ENCODE measurements at regions not wholly inside any gene's neighbourhood (a gene's known extent, or its start where the extent isn't known, plus 50 kb on each side); places are given as distances from the start of the nearest gene placed in this dataset.

- TF ChIP-seq TAF1 (conservative IDR thresholded peaks at IDR 0.05) (no peak), YY1 (IDR thresholded peaks at IDR 0.05) (no peak), CTCF (IDR thresholded peaks at IDR 0.05; ENCODE audit: low read depth, low read length, missing input control) (no peak), RAD21 (IDR thresholded peaks at IDR 0.05) (no peak), ATF3 (IDR thresholded peaks at IDR 0.05) (no peak), FOXA1 (IDR thresholded peaks at IDR 0.05) (no peak)
These were observed 71.6 kb upstream of the XPA start for GRCh38 chr9:97768746-97769145.

All from liver (tissue), 3 donors.